ENCODE measurements at regions not wholly inside any gene's neighbourhood (a gene's known extent, or its start where the extent isn't known, plus 50 kb on each side); places are given as distances from the start of the nearest gene placed in this dataset.

- TF ChIP-seq POLR2AphosphoS5 (IDR thresholded peaks at IDR 0.05; ENCODE audit: insufficient read depth in 1 of 2, low read depth in 1 of 2) (no peak), CTCF (IDR thresholded peaks at IDR 0.05) (no peak), POLR2A (IDR thresholded peaks at IDR 0.05) (no peak)
These were observed 200.9 kb downstream of the LTN1 start for GRCh38 chr21:28791595-28792282.

Data from vagina (tissue), 2 donors.